CD4-positive, alpha-beta memory T cell (primary cell): ENCODE measurements at regions not wholly inside any gene's neighbourhood (a gene's known extent, or its start where the extent isn't known, plus 50 kb on each side); places are given as distances from the start of the nearest gene placed in this dataset.

Experiments used
- CTCF ChIA-PET: fragments of 350-600 bp; sonication (Branson Sonifier 250); formaldehyde crosslinking; loops from one replicate; lab custom pipeline; 2021; ENCODE audit warnings: inconsistent platforms; ENCODE audit not compliant: partially characterized antibody; lab: Charles Lee
- POLR2A ChIA-PET: fragments of 350-600 bp; sonication (Branson Sonifier 250); formaldehyde crosslinking; loops from one replicate; lab custom pipeline; 2021; ENCODE audit not compliant: partially characterized antibody; lab: Charles Lee
- DNase-seq, 5 donors: peaks; one replicate each; pipeline versions ENCODE4 v3.0.0 to v3.0.0-alpha.2; 2020 to 2022; ENCODE audit warnings: mixed read lengths in 1 of 5
- H3K27ac ChIP-seq: one replicate; pipeline ENCODE4 v1.7.0; 2013; ENCODE audit warnings: low read depth, low read length
- H3K27me3 ChIP-seq: 2 replicates; pipeline ENCODE4 v1.7.0; 2013; ENCODE audit warnings: mild to moderate bottlenecking, low read length, moderate library complexity; ENCODE audit not compliant: insufficient read depth
- H3K36me3 ChIP-seq: 2 replicates; pipeline ENCODE4 v1.7.0; 2013; ENCODE audit warnings: mild to moderate bottlenecking, low read length, moderate library complexity; ENCODE audit not compliant: insufficient read depth
- H3K4me1 ChIP-seq: 2 replicates; pipeline ENCODE4 v1.7.0; 2013; ENCODE audit warnings: mild to moderate bottlenecking, low read length, moderate library complexity; ENCODE audit not compliant: insufficient read depth
- H3K4me3 ChIP-seq, 2 donors: one replicate each; pipeline ENCODE4 v1.7.0; 2013; ENCODE audit warnings: low read length in 2 of 2, mild to moderate bottlenecking in 1 of 2
- H3K9me3 ChIP-seq, 2 donors: one replicate each; pipeline ENCODE4 v1.7.0; 2013; ENCODE audit warnings: low read length in 2 of 2, control low read depth in 1 of 2; ENCODE audit not compliant: control insufficient read depth in 1 of 2
- H3K27ac Mint-ChIP-seq, 7 donors: one replicate each; pipeline ENCODE4 v1.8.0; 2020 to 2021; ENCODE audit warnings: mixed read lengths in 7 of 7, mild to moderate bottlenecking in 6 of 7, inconsistent platforms in 3 of 7, moderate library complexity in 3 of 7
- H3K27me3 Mint-ChIP-seq, 2 donors: one replicate each; pipeline ENCODE4 v1.8.0; 2020 to 2021; ENCODE audit warnings: mixed read lengths in 2 of 2
- H3K36me3 Mint-ChIP-seq, 2 donors: one replicate each; pipeline ENCODE4 v1.8.0; 2020 to 2021; ENCODE audit warnings: mixed read lengths in 2 of 2, inconsistent platforms in 1 of 2, mild to moderate bottlenecking in 1 of 2
- H3K4me1 Mint-ChIP-seq, 4 donors: one replicate each; pipeline ENCODE4 v1.8.0; 2020 to 2021; ENCODE audit warnings: mixed read lengths in 4 of 4, mild to moderate bottlenecking in 1 of 4
- H3K4me3 Mint-ChIP-seq, 8 donors: one replicate each; pipeline ENCODE4 v1.8.0; 2020 to 2021; ENCODE audit warnings: mixed read lengths in 8 of 8, mild to moderate bottlenecking in 7 of 8, moderate library complexity in 6 of 8, inconsistent platforms in 3 of 8
- H3K9me3 Mint-ChIP-seq, 8 donors: one replicate each; pipeline ENCODE4 v1.8.0; 2020 to 2021; ENCODE audit warnings: mixed read lengths in 8 of 8, mild to moderate bottlenecking in 5 of 8, inconsistent platforms in 3 of 8, moderate library complexity in 1 of 8
- intact Hi-C: fragments of 100-400 bp; cut with micrococcal nuclease; formaldehyde crosslinking; loops from one replicate; pipeline ENCODE4 v1.15.1; 2023

GRCh38 chr2:176558574-176559140, 289.4 kb downstream of the MTX2 start:
- Mint-ChIP-seq H3K27me3 (peaks cover 22 to 44% of the 10 kb centered on the region in 2 donors), H3K27ac (no peak overlapping the region), H3K4me3 (no peak overlapping the region), H3K9me3 (no peaks in the 10 kb centered on the region), H3K4me1 (peaks cover 6 to 10% (median 8%) of the 10 kb centered on the region in 4 donors), H3K36me3 (no peaks in the 10 kb centered on the region)
- H3K27ac ChIP-seq = no peak overlapping the region
- DNase-seq = no peak
- ChIA-PET CTCF (interaction anchor here (1.1 to 2.3 kb wide), 3 partner anchors 12 to 432 kb away, joined by 3 to 5 read pairs (median 5); no protein-coding TSS in a partner anchor), POLR2A (no interaction called here)
- no peaks in the 10 kb centered on the region for H3K9me3 ChIP-seq
- no peak overlapping the region for H3K4me3 ChIP-seq
- H3K36me3 ChIP-seq = no peaks in the 10 kb centered on the region
- intact Hi-C loops = loop anchor here (10.0 kb wide), 1 partner anchor 586 kb away; no protein-coding TSS in a partner anchor
- H3K27me3 ChIP-seq = no peaks in the 10 kb centered on the region
- H3K4me1 ChIP-seq = peaks cover 7% of the 10 kb centered on the region

- POLR2A ChIA-PET = no interaction called here
- Histone ChIP-seq H3K27ac (no peak overlapping the region), H3K9me3 (no peaks in the 10 kb centered on the region), H3K36me3 (no peaks in the 10 kb centered on the region), H3K27me3 (no peaks in the 10 kb centered on the region), H3K4me3 (no peak overlapping the region), H3K4me1 (no peaks in the 10 kb centered on the region)
- CTCF ChIA-PET = interaction anchor here (0.6 to 2.3 kb wide), 2 partner anchors 433 to 1132 kb away, joined by 3 to 5 read pairs; no protein-coding TSS in a partner anchor
- Mint-ChIP-seq H3K27me3 (peaks cover 20 to 41% of the 10 kb centered on the region in 2 donors), H3K27ac (no peak overlapping the region), H3K9me3 (no peaks in the 10 kb centered on the region), H3K4me3 (no peak overlapping the region), H3K4me1 (no peaks in the 10 kb centered on the region), H3K36me3 (no peaks in the 10 kb centered on the region)
- DNase-seq = no peak
- intact Hi-C loops = no loop called here
Measured at GRCh38 chr2:176560296-176560695, 291.1 kb downstream of the MTX2 start.

- Mint-ChIP-seq H3K9me3 (no peaks in the 10 kb centered on the region), H3K27ac (no peak overlapping the region), H3K4me3 (no peak overlapping the region), H3K27me3 (peaks cover 22 to 38% of the 10 kb centered on the region in 2 donors), H3K36me3 (no peaks in the 10 kb centered on the region), H3K4me1 (no peaks in the 10 kb centered on the region)
- ChIA-PET CTCF (no interaction called here), POLR2A (no interaction called here)
- Histone ChIP-seq H3K27me3 (no peaks in the 10 kb centered on the region), H3K36me3 (no peaks in the 10 kb centered on the region), H3K27ac (no peak overlapping the region), H3K4me1 (no peaks in the 10 kb centered on the region), H3K4me3 (no peak overlapping the region), H3K9me3 (no peaks in the 10 kb centered on the region)
- no peak for DNase-seq
- intact Hi-C loops = no loop called here
Measured at GRCh38 chr2:176561706-176562105, 292.5 kb downstream of the MTX2 start.

- ChIA-PET POLR2A (no interaction called here), CTCF (interaction anchor here (2.4 kb wide), 1 partner anchor 8 kb away, joined by 13 read pairs; no protein-coding TSS in a partner anchor)
- no peak overlapping the region for H3K27ac Mint-ChIP-seq
- no peak overlapping the region for H3K27ac ChIP-seq
- intact Hi-C loops = no loop called here
- no peak for DNase-seq
- no peak overlapping the region for H3K4me3 Mint-ChIP-seq
- H3K27me3 Mint-ChIP-seq = peaks cover 22 to 35% of the 10 kb centered on the region in 2 donors
- H3K36me3 Mint-ChIP-seq = no peaks in the 10 kb centered on the region
- no peaks in the 10 kb centered on the region for H3K36me3 ChIP-seq
- no peaks in the 10 kb centered on the region for H3K4me1 ChIP-seq
- no peaks in the 10 kb centered on the region for H3K4me1 Mint-ChIP-seq
- H3K9me3 ChIP-seq = no peaks in the 10 kb centered on the region
- no peaks in the 10 kb centered on the region for H3K9me3 Mint-ChIP-seq
- no peaks in the 10 kb centered on the region for H3K27me3 ChIP-seq
- H3K4me3 ChIP-seq = no peak overlapping the region
Measured at GRCh38 chr2:176562359-176563078, 293.3 kb downstream of the MTX2 start.

- Histone ChIP-seq H3K4me1 (no peaks in the 10 kb centered on the region), H3K9me3 (no peaks in the 10 kb centered on the region), H3K36me3 (no peaks in the 10 kb centered on the region), H3K27ac (no peak overlapping the region), H3K27me3 (no peaks in the 10 kb centered on the region), H3K4me3 (no peak overlapping the region)
- no peak for DNase-seq
- POLR2A ChIA-PET = no interaction called here
- Mint-ChIP-seq H3K36me3 (no peaks in the 10 kb centered on the region), H3K4me3 (no peak overlapping the region), H3K9me3 (no peaks in the 10 kb centered on the region), H3K27me3 (peaks cover 15 to 29% of the 10 kb centered on the region in 2 donors), H3K4me1 (peaks cover 0 to 3% (median 0%) of the 10 kb centered on the region in 4 donors), H3K27ac (no peak overlapping the region)
- intact Hi-C loops = no loop called here
- CTCF ChIA-PET = interaction anchor here (3.8 kb wide), 1 partner anchor 11 kb away, joined by 21 read pairs; no protein-coding TSS in a partner anchor
Measured at GRCh38 chr2:176565641-176566323, 296.5 kb downstream of the MTX2 start.

- Mint-ChIP-seq H3K9me3 (no peaks in the 10 kb centered on the region), H3K36me3 (no peaks in the 10 kb centered on the region), H3K4me1 (peaks cover 0 to 3% (median 0%) of the 10 kb centered on the region in 4 donors), H3K27ac (no peak overlapping the region), H3K27me3 (peaks cover 18 to 26% of the 10 kb centered on the region in 2 donors), H3K4me3 (no peak overlapping the region)
- H3K9me3 ChIP-seq = no peaks in the 10 kb centered on the region
- POLR2A ChIA-PET = no interaction called here
- CTCF ChIA-PET = interaction anchor here (3.8 kb wide), 1 partner anchor 12 kb away, joined by 21 read pairs; no protein-coding TSS in a partner anchor
- intact Hi-C loops = no loop called here
- DNase-seq = no peak
- H3K27ac ChIP-seq = no peak overlapping the region
- no peaks in the 10 kb centered on the region for H3K27me3 ChIP-seq
- H3K4me3 ChIP-seq = no peak overlapping the region
- no peaks in the 10 kb centered on the region for H3K4me1 ChIP-seq
- H3K36me3 ChIP-seq = no peaks in the 10 kb centered on the region
Measured at GRCh38 chr2:176566496-176566895, 297.3 kb downstream of the MTX2 start.

- CTCF ChIA-PET = interaction anchor here (3.8 kb wide), 1 partner anchor 13 kb away, joined by 21 read pairs; no protein-coding TSS in a partner anchor
- DNase-seq = no peak
- H3K4me1 Mint-ChIP-seq = peaks cover 0 to 3% (median 0%) of the 10 kb centered on the region in 4 donors
- H3K36me3 Mint-ChIP-seq = no peaks in the 10 kb centered on the region
- Histone ChIP-seq H3K27ac (no peak overlapping the region), H3K4me3 (no peak overlapping the region), H3K27me3 (no peaks in the 10 kb centered on the region), H3K9me3 (no peaks in the 10 kb centered on the region), H3K4me1 (no peaks in the 10 kb centered on the region), H3K36me3 (no peaks in the 10 kb centered on the region)
- H3K27me3 Mint-ChIP-seq = peaks cover 19 to 26% of the 10 kb centered on the region in 2 donors
- no peak overlapping the region for H3K27ac Mint-ChIP-seq
- no peak overlapping the region for H3K4me3 Mint-ChIP-seq
- intact Hi-C loops = no loop called here
- no peaks in the 10 kb centered on the region for H3K9me3 Mint-ChIP-seq
- POLR2A ChIA-PET = no interaction called here
Measured at GRCh38 chr2:176566961-176567360, 297.7 kb downstream of the MTX2 start.
